DMS79 (cell line): ENCODE measurements at regions not wholly inside any gene's neighbourhood (a gene's known extent, or its start where the extent isn't known, plus 50 kb on each side); places are given as distances from the start of the nearest gene placed in this dataset.

ENCODE experiments used
- DNase-seq: peaks from one replicate; lab custom pipeline; 2025; lab: John Stamatoyannopoulos, UW

DNA sequence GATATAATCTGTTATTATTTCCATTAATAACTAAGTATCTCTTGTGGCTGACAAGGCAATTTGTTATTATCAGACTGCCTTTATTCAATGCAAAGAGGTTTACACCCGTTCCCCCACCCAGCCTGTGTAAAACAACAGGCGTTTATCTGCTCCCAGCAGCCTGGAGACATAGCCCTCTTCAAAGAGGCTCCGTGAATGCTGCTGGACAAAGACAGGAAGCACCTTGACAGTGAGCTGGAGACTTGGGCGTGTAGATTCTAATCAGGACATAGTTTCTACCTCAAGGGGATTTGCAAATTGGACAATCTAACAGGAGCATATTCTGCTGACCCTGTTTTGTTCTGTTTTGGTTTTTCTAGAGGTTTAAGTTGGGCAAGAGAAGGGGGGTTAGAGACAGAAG is 733.0 kb upstream of the KIRREL3 start:
- no peak for DNase-seq

DNA sequence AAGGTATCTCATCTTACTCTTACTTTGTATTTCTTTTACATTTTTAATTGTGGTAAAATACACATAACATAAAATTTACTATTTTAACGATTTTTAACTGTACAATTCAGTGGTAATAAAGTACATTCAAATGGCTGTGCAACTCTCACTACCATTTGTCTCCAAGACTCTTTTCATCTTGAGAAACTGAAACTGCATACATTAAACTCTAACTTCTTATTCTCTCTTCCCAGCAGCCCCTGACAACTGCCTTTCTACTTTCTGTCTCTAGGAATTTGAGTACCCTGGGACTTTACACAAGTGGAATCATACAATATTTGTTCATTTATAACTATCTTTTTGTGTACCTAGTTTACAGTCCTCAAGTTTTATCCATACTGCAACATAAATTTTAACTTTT is 725.8 kb upstream of the KIRREL3 start:
- DNase-seq: no peak

DNA sequence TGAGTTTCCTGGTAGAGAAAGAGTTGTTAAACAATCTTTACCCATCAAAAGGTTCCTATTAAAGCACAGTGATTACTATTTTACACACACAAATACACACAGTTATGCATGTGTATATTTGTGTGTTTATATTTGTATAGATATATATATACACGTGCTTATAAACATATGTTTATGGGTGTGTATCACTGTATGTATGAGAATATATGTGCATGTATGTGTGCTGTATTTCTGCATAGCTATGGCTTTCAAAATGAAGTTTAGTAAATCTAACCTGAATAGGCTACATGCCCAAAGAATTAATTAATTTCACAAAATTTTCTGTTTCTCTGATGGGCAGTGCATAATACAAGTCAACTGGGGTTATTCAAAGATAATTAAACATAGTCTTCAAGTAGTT is 723.1 kb upstream of the KIRREL3 start:
- no peak for DNase-seq

DNA sequence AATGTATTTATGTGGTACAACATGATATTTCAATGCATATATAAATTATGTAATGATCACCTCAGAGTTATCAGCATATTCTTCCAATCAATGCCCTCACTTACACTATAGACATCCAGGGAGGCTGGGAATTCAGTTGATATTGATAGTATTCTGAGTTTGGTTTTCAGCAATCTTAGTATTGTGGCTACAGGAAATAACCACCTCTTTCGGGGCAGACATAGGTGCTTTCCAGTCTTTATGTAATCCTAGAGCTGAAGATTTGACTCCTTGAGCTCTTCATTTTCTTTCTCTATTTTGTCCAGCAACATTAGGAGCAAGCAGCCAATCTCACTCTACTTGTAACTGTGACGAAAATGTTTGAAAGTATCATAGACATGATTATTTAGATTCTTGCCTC is 712.7 kb upstream of the KIRREL3 start:
- DNase-seq: no peak

DNA sequence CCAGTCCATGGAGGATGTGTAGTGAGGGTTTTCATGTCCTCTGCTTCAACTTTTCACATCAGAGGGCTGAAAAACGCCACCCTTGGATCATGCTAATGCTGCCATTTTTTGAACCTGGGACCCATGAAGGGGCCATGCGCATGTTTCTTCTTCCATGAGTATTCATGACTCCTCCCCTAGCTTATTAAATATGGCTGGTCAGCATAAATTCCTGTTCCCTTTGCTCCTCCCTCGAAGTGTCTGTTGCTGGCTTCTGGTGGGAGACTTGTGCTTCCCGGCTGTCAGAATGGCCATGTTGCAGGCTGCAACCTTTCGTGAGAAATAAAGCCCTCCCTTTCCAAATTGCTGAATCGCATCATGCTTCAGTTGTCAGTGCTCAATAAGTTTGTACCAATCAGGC is 711.2 kb upstream of the KIRREL3 start:
- DNase-seq: no peak

DNA sequence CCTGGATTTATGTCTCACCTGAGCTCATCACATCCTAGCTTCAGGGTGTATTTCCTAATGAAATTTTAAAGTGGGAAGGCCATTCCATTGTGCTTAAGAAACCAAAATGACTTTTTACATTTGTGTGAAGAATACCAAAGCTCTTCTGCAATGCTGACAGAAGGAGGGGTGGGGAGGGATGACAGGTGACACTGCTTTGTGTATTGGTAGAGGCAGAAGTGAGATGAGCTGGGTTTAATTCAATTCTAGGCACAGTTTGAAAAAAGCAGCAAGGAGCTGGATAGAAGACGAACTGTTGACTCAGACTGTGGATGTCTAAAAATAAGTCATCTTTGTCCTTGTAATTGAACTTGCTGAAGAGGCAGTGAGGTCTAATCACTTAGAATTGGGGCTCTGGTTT is 710.3 kb upstream of the KIRREL3 start:
- no peak for DNase-seq

DNA sequence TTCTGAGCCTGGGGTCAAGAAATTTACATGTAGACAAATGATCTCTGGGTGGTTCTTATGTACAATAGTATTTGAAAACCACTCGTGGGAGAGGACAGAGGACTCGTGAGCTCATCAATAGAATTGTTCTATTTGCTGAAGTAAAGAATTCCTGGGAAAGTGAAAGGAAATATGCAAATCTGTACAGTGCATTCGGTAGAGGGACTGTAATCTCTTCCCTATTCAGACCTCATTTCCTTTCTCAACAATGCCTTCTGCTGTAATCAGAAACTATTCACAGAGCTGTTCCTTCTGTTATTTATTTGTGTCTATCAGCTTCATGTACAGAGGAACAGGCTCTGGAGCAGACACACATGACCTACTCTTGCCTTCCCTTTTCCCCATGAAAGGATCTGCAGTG is 709.4 kb upstream of the KIRREL3 start:
- no peak for DNase-seq

DNA sequence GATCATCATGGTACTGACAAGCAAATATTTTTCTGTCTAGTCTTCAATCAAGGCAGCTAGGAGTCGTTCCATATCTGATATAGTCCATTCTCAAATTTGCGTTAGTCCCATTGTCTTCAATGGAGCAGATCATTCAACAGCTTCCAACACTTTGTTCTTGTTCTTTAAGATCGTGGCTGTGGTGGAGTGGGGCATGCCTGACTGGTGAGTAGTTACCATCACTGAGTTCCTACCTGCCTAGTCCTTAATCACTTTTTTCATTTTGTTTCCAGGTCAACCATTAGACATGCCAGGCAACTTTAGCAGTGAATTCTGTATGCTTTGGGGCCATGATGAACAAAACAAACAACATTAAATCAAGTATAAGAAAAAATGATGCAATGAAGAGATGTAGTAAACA is 693.1 kb upstream of the KIRREL3 start:
- DNase-seq: peak; percentile 88

DNA sequence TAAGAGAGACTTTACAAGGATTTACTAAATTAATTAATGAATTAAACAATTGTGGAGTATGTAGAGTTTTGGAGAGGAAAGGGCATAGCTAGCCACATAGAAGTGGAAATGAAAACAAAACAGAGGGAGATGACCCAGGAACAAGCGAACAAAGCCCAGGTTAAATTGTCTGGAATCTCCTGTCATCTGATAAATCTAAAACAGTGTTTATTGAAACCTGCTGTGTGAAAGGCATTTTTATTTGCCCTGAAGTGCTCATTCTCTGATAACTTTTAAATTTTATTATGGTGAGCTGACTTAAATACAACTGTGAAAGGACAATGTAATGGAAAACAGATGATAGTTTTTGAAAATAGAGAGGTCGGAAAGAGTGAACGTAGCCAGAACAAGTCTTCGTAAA is 682.8 kb upstream of the KIRREL3 start:
- DNase-seq: no peak

DNA sequence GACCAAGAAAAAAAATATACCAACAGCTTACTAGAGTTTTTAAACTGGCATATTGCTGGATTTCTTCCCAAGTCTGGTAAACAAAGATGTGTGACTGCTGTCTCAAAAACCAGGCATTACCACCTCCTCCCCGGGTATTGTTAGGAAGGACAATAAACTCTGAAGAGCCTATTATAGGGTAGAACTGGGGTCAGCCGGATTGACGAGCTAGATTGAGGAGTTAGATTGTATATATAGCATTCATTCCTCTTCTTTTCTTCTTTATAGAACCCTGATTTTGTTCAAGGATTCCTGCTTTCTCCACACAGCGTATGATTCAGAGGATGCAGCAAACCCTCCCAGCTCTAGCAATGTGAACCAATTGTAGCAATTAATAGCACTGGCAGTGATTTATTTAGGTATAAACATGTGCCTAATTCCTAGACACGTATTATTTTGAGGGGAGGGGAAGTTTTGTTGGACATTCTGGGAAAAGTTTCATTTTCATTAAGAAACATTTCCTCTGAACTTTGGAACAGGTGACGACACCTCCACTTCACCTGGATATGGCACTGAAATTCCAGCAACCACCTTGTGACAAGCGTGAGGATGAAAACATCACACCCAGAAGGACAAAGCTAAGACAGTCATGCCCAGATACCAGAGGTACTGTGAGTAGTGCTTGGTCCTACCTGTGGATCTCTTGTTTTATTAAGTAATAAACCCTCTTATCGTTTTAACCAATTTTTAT is 679.4 kb upstream of the KIRREL3 start:
- DNase-seq: no peak

DNA sequence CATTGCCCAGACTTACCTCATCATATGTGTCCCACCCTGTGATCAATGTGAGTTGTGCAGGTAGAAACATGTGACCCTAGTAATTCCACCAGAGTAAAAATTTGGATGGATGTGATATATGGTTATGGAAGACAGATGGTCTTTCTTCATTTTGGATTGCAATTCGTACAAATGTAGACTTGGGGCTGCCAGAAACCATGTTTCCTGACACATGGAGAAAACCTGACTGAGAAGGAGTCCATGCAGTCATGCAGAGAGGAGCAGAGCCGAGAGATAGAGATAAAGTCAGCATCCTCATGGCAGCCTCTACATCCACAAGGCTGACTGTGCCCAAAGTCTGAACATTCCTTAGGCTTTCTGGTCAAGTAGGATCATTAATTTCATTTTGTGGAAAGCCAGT is 678.1 kb upstream of the KIRREL3 start:
- no peak for DNase-seq

DNA sequence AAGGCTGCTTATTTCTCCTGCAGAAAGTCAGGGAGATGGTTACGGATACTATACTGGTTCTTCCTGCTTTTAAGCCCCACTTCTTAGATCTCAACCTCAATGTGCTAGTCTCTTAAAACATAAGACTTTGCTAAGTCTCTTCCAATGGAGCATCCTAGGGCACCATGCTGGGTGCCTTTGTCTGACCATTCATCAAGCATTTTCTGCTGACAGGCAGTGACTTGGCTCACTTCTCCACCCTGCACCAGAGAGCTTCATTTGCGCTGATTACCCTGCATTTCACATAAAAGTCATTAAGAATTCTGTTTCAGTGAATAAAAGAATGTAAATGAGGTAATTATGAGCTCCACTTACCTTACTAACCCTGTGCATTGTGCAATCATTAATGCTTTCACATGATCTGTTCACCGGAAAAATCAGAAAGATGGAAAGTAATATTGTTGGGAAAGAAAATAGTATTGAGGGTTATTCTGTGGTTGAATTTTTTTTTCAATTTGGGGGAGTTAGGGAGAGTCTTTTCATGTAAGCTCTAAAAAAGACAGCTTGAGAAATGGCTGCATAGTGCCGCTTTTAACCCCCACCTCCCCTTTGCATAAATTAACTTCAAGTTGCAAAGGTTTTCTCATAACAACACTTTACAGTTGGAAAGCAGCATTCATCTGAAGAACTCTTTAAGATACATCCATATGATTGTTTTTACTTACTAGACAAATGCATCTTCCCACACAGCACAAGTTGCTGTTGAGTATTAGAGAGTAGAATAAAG is 677.3 kb upstream of the KIRREL3 start:
- no peak for DNase-seq

DNA sequence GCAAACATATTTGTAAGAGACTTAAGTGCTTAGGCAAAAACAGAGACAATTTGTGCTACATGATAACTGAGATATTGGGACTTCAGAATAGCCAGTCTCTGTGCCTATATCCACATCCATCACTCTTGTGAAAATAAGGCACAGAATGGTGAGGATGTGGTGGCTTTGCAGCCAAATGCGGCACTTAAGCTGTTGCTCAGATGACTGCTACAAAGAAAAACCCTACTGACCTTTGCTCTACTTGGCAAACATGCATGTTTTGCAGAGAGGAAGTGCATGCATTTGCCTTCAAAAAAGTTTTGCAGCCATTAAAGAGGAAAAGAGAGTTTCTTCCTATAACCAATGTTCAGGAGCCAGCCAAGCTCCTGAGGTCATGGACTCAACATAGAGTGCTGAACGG is 675.0 kb upstream of the KIRREL3 start:
- no peak for DNase-seq

DNA sequence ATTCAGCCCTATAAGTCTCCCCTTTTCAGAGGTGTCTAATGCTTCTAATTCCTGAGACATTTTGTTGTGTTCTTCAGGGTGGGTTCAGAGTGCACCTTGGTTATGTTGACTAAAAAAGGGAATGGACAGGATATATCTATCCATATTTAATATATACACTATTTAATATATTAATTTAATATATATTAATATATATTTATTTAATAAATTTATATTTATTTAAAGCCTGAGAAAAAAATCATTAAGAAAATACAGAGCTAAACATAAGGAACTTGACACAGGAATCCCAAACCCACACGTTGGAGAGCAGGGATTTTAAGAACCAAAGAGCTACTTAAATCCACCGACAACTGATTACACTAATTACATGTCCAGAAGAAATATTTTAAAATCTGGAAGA is 674.2 kb upstream of the KIRREL3 start:
- DNase-seq: no peak

DNA sequence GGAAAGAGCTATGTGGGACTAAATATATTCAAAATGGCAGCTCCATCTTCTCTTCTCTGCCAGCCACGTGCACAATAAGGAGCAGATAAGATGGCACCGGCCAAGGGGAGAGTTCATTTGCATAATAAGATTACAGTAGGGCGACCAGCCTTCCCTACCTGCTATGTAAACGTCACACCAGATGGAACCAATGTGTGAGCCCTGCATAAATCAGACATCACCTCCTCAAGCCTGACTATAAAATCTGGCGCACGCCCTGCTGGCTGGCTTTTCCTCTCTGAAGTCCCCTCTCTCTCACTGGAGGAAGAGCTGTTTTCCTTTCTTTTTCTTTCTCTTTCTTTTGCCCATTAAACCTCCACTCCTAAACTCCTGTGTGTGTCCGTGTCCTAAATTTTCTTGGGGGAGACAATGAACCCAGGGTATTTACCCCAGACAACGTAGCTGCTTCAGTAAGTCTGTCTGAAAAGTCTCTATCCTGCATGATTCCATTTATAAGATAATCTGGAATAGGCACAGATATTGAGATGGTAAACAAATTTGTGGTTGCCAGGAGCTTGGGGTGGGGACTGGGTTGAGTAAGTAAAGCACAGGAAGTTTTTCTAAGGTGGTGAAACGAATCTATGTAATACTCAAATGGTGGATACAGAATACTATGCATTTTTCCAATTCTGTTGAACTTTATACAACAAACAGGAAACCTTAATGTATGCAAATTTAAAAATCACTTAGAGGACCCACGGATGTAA is 670.0 kb upstream of the KIRREL3 start:
- DNase-seq: no peak

DNA sequence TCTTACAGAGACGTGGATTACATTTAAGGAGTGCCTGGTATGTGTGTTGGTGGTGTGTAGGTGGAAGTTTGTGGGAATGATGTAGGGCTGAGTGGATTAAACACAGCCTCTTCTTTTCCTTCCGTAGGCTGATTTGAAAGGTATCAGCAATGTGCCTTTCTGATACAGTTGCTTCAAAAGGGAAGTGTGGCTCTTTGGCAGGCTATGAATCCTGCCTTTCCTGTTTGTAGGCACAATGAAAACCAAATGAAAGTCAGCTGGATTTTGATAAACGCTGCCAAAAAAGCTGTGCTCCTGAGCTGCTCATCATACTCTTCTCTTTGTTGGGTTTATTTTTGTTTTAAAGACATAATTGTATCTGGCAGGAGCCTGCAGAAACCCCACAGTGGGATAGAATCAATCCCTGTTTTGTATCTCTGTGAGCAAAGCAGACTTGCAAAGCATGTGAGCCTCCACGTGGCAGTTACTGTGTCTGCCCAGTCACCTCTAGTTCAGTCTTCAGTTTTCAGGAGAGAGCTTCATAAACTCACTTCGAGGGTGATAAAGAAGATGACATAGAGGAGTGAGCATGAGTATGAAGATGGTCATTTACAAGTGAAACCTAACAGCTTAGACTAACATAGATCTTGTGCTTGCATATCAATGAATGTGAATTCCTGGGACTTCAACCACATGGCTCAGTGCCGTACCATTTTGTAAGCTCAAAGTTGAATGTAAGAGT is 655.7 kb upstream of the KIRREL3 start:
- no peak for DNase-seq

DNA sequence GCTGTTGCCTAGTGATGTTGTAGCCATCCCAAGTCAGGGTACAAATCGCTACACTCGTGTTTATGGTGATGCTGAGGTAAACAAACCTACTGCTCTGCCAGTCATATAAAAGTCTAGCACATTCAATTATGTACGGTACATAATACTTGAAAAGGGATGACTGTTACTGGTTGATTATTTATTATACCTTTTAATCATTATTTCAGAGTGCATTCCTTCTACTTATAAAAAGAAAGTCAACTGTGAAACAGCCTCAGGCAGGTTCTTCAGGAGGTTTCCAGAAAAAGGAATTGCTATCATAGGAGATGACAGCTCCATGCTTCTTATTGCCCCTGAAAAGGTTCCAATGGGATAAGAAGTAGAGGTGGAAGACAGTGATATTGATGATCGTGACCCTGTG is 652.5 kb upstream of the KIRREL3 start:
- no peak for DNase-seq

DNA sequence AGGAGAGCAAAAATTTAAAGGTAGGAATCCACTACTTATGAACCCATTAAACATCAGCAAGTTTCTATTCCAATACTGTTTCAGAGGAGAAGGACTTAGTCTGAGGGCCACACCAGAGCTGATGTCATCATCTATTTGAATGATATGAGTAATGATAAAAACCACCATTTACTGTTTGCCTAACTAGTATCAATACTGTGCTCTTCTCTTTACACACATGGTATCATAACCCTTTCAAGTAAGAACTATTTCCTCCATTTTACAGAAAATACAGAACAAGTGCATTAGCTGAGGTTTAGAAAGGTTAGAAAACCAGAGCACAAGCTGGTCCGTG is 651.3 kb upstream of the KIRREL3 start:
- no peak for DNase-seq

DNA sequence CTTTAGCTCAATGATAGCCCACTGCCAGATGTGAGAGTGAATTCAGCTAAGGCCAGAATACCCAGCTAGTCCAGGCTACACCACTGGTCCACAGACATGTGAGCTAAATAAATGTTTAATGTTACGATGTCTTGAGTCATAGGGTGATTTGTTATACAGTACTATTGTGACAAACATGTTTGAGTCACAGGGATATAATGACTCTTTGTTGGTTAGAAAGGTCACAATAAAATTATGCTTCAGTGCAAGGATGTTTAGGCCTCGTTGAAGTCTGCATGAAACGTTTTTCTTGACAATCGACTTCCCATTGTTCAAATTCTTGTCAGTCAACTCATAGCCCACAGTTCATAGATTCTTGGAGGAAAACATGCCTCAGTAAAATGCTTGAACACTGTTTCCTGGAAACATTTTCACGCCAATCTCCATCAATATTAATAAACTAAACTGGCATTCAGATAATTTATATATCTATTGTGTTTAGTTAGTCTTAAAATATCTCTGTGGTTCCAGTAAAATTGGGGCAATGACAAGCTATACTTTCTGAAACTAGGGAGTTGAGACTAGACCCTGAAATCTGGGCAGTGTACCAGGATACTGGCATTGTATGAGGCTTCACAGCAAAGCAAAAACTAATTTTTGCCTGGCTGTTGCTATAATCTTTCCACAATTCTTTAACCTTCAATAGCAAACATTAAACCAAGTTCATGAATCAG is 650.8 kb upstream of the KIRREL3 start:
- DNase-seq: no peak

DNA sequence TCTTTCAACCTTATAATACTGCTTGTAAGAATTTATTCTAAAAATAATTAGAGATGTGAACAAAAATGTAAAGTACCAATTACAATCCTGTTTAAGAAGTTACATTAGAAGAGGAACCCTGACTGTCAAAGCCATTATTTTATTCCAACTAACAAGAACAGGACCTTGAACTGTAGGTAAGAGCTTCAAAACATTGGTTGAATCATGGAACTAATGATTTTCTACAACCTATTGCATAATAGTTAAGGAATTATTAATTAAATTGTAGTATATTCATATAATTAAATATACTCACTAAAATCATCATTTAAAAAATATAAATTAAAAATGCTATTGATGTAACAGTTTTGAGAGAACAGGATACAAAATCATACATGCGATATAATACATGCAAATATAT is 649.4 kb upstream of the KIRREL3 start:
- no peak for DNase-seq

DNA sequence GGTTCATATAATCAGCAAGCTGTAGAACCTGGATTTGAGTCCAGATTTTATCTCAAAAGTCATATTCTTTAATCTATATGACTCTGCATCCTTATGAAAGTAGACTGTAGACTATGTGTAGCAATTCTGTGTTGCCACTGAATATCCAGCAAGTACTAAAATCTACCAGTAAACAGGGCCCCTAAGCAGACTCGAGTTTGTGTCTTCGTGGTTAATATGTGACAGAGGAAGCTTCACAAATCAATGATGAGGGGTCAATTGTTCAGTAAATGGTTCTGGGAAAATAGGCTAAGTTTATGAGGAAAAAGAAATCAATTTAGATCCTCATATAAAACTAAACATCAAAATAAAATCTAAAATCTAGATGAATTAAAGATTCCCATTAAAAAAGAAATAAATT is 648.5 kb upstream of the KIRREL3 start:
- DNase-seq: no peak

DNA sequence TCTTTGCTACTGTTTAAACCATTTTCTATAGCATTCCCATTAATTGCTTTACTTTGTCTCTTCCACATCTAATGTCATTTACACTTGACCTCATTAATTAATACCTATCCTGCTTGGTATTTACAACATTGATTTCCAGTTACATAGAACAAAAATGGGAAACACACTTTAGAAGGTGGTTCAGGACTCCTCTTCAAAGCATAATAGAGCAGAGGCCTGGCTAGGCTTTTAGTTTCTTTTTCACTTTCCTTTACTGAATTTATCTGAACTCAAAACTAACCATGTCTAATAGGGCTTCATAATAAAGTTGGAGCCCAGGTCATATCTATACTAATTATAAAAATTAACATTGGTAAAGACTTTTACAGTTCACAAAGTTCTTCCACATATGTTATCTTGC is 648.0 kb upstream of the KIRREL3 start:
- DNase-seq: no peak
